Lung (tissue), 11 donors: ENCODE measurements at regions not wholly inside any gene's neighbourhood (a gene's known extent, or its start where the extent isn't known, plus 50 kb on each side); places are given as distances from the start of the nearest gene placed in this dataset.

ENCODE experiments used
- ATAC-seq: fragments of 200-7000 bp; cut with Tn5 transposase; one replicate; pipeline ENCODE4 v1.9.1; 2020; ENCODE audit warnings: moderate number of reproducible peaks; ENCODE audit not compliant: insufficient read depth, low FRiP score
- DNase-seq, 3 donors: peaks; one replicate each; pipeline ENCODE4 v3.0.0-alpha.2; 2013 to 2017
- H3K27ac ChIP-seq, 2 donors: one replicate each; pipeline ENCODE4 v1.5.1; 2013; ENCODE audit warnings: mild to moderate bottlenecking in 2 of 2, moderate library complexity in 2 of 2, control low read depth in 1 of 2, inconsistent platforms in 1 of 2, low read depth in 1 of 2, low read length in 1 of 2
- H3K27me3 ChIP-seq, 3 donors: one replicate each; pipeline ENCODE4 v1.5.1; 2013; ENCODE audit warnings: low read length in 2 of 3; ENCODE audit not compliant: control insufficient read depth in 3 of 3, insufficient read depth in 3 of 3
- H3K36me3 ChIP-seq, 4 donors: one replicate each; pipeline ENCODE4 v1.5.1; 2013; ENCODE audit warnings: low read length in 4 of 4, mild to moderate bottlenecking in 1 of 4, moderate library complexity in 1 of 4; ENCODE audit not compliant: control insufficient read depth in 4 of 4, insufficient read depth in 4 of 4
- H3K4me1 ChIP-seq, 5 donors: one replicate each; pipeline ENCODE4 v1.5.1; 2013; ENCODE audit warnings: low read length in 5 of 5, mild to moderate bottlenecking in 2 of 5, moderate library complexity in 1 of 5; ENCODE audit not compliant: control insufficient read depth in 5 of 5, insufficient read depth in 5 of 5
- H3K4me3 ChIP-seq: one replicate; pipeline ENCODE4 v1.5.1; 2013; ENCODE audit warnings: mild to moderate bottlenecking, control low read depth, moderate library complexity
- H3K9ac ChIP-seq, 2 donors: one replicate each; pipeline ENCODE4 v1.5.1; 2013; ENCODE audit warnings: low read length in 2 of 2, control low read depth in 1 of 2; ENCODE audit not compliant: insufficient read depth in 1 of 2
- H3K9me3 ChIP-seq, 4 donors: one replicate each; pipeline ENCODE4 v1.5.1; 2013; ENCODE audit warnings: low read length in 3 of 4, mild to moderate bottlenecking in 1 of 4, moderate library complexity in 1 of 4; ENCODE audit not compliant: control insufficient read depth in 4 of 4, insufficient read depth in 3 of 4
- CTCF ChIP-seq: IDR thresholded peaks from 2 replicates; pipeline ENCODE4 v1.5.1; 2012; ENCODE audit warnings: mild to moderate bottlenecking; ENCODE audit errors: control extremely low read depth, extremely low read depth
- WGBS, 2 donors: extraction: QIAGEN DNeasy Blood & Tissue Kit; methylation state at CpG; one replicate each; pipeline ENCODE4 v1.1.7; 2013; 5-methylcytosine and 5-hydroxymethylcytosine counted together
- donor health status: control.
- donor health status: control.
- donor health status: Bipolar disorder and iron deficiency.
- donor health status: healthy.
- donor health status: DM: yes; HTN: yes; CAD: no.

DNA sequence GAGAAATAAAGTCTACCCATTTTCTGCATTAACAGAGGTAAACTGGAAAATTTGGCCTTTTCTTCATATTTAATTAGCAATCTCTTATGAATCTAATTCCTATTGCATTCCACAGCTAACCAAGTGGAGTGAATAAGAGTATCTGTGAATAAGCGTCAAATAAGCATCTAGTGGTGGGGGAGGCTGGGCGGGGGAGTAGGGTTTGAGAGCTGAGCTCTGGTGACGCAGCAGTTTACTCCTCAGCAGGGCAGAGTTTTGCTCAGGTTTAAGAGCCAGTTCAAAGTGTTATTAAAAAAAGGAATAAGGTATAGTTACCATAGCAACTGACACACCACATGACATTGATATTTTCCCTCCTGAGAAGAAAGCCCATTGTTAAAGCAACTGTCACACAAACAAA lies 1346.8 kb upstream of the CELF2 start:
- 82 to 83% methylated on average over 3 of the region's 3 CpGs for whole genome bisulfite sequencing, 2 donors
- ATAC-seq, result no peak
- no peak for DNase-seq

DNA sequence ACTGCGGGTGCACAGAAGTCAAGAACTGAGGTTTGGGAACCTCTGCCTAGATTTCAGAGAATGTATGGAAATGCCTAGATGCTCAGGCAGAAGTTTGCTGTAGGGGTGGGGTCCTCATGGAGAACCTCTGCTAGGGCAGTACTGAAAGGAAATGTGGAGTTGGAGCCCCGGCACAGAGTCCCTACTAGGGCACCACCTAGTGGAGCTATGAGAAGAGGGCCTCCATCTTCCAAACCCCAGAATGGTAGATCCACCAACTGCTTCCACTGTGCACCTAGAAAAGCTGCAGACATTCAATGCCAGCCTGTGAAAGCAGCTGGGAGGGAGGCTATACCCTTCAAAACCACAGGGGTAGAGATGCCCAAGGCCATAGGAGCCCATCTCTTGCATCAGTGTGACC lies 1336.0 kb upstream of the CELF2 start:
- no peak for TF ChIP-seq CTCF
- H3K9ac ChIP-seq, result no peak overlapping the region
- H3K4me3 ChIP-seq, result no peak overlapping the region
- H3K4me1 ChIP-seq, result no peaks in the 10 kb centered on the region
- WGBS, 2 donors, result 93 to 95% methylated on average over 2 of the region's 2 CpGs
- no peaks in the 10 kb centered on the region for H3K27me3 ChIP-seq
- no peak for ATAC-seq
- no peaks in the 10 kb centered on the region for H3K36me3 ChIP-seq
- H3K9me3 ChIP-seq, result peaks cover 0 to 9% (median 0%) of the 10 kb centered on the region in 4 donors
- no peak for DNase-seq
- no peak overlapping the region for H3K27ac ChIP-seq

More for the DNA sequence above, 1346.8 kb upstream of the CELF2 start:
- no peaks in the 10 kb centered on the region for H3K27me3 ChIP-seq
- H3K4me1 ChIP-seq, result no peaks in the 10 kb centered on the region
- H3K9ac ChIP-seq, result no peak overlapping the region
- no peak for TF ChIP-seq CTCF
- H3K27ac ChIP-seq, result no peak overlapping the region
- H3K4me3 ChIP-seq, result no peak overlapping the region
- H3K36me3 ChIP-seq, result no peaks in the 10 kb centered on the region
- H3K9me3 ChIP-seq, result peaks cover 0 to 2% (median 0%) of the 10 kb centered on the region in 4 donors

- Histone ChIP-seq H3K9me3 (peaks cover 0 to 9% (median 0%) of the 10 kb centered on the region in 4 donors), H3K9ac (no peak overlapping the region), H3K27ac (no peak overlapping the region), H3K36me3 (no peaks in the 10 kb centered on the region), H3K27me3 (no peaks in the 10 kb centered on the region), H3K4me3 (no peak overlapping the region), H3K4me1 (no peaks in the 10 kb centered on the region)
- TF ChIP-seq CTCF, result no peak
- ATAC-seq (no peak), DNase-seq (no peak)
- WGBS, 2 donors, result 45 to 54% methylated on average over 1 of the region's 1 CpG
These were observed 1334.9 kb upstream of the CELF2 start for GRCh38 chr10:9682802-9683201.

DNA sequence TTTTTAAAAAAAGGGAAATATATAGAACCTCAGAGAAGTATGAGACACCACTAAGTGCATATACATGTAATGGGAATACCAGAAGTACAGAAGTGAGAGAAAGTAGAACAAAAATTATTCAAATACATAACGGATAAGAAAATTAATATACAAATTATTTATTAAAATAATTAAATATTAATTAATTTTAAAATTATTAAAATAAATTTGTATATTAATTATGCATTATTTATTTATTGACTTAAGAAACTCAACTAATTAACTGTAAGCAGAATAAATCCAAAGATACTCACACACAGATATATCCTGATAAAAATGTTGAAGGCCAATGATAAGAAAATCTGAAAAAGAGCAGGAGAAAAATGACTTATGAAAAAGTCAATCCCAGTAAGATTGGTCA lies 1333.5 kb upstream of the CELF2 start:
- H3K4me3 ChIP-seq, result no peak overlapping the region
- no peaks in the 10 kb centered on the region for H3K4me1 ChIP-seq
- H3K9me3 ChIP-seq, result peaks cover 0 to 9% (median 0%) of the 10 kb centered on the region in 4 donors
- TF ChIP-seq CTCF, result no peak
- H3K36me3 ChIP-seq, result no peaks in the 10 kb centered on the region
- no peak overlapping the region for H3K9ac ChIP-seq
- H3K27me3 ChIP-seq, result no peaks in the 10 kb centered on the region
- no peak overlapping the region for H3K27ac ChIP-seq
- DNase-seq (no peak), ATAC-seq (no peak)
- WGBS, 2 donors, result 89 to 93% methylated on average over 1 of the region's 1 CpG
